IMR-90 (cell line): ENCODE measurements at regions not wholly inside any gene's neighbourhood (a gene's known extent, or its start where the extent isn't known, plus 50 kb on each side); places are given as distances from the start of the nearest gene placed in this dataset.
"Not testable (repeated sequence)": the region's sequence is repeated elsewhere in the genome, so short reads cannot be mapped to it uniquely, and the experiment has no call there.

ENCODE experiments used
- ATAC-seq: fragments of 200-7000 bp; cut with Tn5 transposase; 2 replicates; pipeline ENCODE4 v1.9.1; 2020; ENCODE audit warnings: low read depth, mild to moderate bottlenecking, moderate library complexity
- BruUV-seq: library from RNA; stranded (reverse); fragments of 400-500 nt; replicated peaks from 2 replicates; lab custom pipeline; 2021; lab: Mats Ljungman, UMichigan
- CTCF ChIA-PET: fragments of 300-600 bp; formaldehyde crosslinking; extraction: SDS; loops from one replicate; lab custom pipeline; 2021; ENCODE audit warnings: antibody characterized with exemption; lab: Yijun Ruan, JAX
- POLR2A ChIA-PET: fragments of 300-600 bp; sonication (Branson Sonifier 250); formaldehyde crosslinking; loops from one replicate; lab custom pipeline; 2022; ENCODE audit warnings: antibody characterized with exemption; ENCODE audit not compliant: unreplicated experiment; lab: Charles Lee
- DNase-seq: peaks from one replicate; pipeline ENCODE4 v3.0.0; 2013
- H2AFZ ChIP-seq: replicated peaks from 2 replicates; pipeline ENCODE3; 2013; ENCODE audit warnings: low read length, mild to moderate bottlenecking; ENCODE audit not compliant: poor library complexity
- H2AK5ac ChIP-seq: 2 replicates; pipeline ENCODE4 v1.6.1; 2013; ENCODE audit warnings: low read depth, low read length, inconsistent platforms
- H2AK9ac ChIP-seq: replicated peaks from 2 replicates; pipeline ENCODE3; 2013; ENCODE audit warnings: mild to moderate bottlenecking, low read depth, low read length, moderate library complexity; ENCODE audit not compliant: poor library complexity
- H2BK120ac ChIP-seq: 2 replicates; pipeline ENCODE4 v1.6.1; 2013; ENCODE audit warnings: low read depth, low read length, inconsistent platforms
- H2BK15ac ChIP-seq: 3 replicates; pipeline ENCODE4 v1.6.1; 2013; ENCODE audit warnings: low read depth, low read length, inconsistent platforms
- H2BK20ac ChIP-seq: 2 replicates; pipeline ENCODE4 v1.6.1; 2013; ENCODE audit warnings: low read depth, mild to moderate bottlenecking, inconsistent platforms, low read length, moderate library complexity
- H2BK5ac ChIP-seq: 2 replicates; pipeline ENCODE4 v1.6.1; 2013; ENCODE audit warnings: mild to moderate bottlenecking, low read depth, low read length, inconsistent platforms; ENCODE audit not compliant: poor library complexity, severe bottlenecking
- H3K14ac ChIP-seq: replicated peaks from 2 replicates; pipeline ENCODE4 v1.6.1; 2013; ENCODE audit warnings: low read depth, low read length, inconsistent platforms
- H3K18ac ChIP-seq: 2 replicates; pipeline ENCODE4 v1.6.1; 2013; ENCODE audit warnings: low read depth, low read length, control low read depth
- H3K23ac ChIP-seq: 2 replicates; pipeline ENCODE4 v1.6.1; 2013; ENCODE audit warnings: low read depth, low read length, inconsistent platforms
- H3K27ac ChIP-seq: 2 replicates; pipeline ENCODE4 v1.5.1; 2013; ENCODE audit warnings: mild to moderate bottlenecking, control low read depth, low read length; ENCODE audit not compliant: insufficient read depth
- H3K27me3 ChIP-seq: 2 replicates; pipeline ENCODE4 v1.6.1; 2013; ENCODE audit warnings: low read length; ENCODE audit not compliant: control insufficient read depth, insufficient read depth
- H3K36me3 ChIP-seq: 2 replicates; pipeline ENCODE4 v1.6.1; 2013; ENCODE audit warnings: low read length, mixed read lengths; ENCODE audit not compliant: control insufficient read depth, insufficient read depth
- H3K4ac ChIP-seq: 2 replicates; pipeline ENCODE4 v1.6.1; 2013; ENCODE audit warnings: low read depth, low read length, inconsistent platforms
- H3K4me1 ChIP-seq: 2 replicates; pipeline ENCODE4 v1.6.1; 2013; ENCODE audit warnings: low read length, mixed read lengths; ENCODE audit not compliant: control insufficient read depth, insufficient read depth
- H3K4me2 ChIP-seq: 2 replicates; pipeline ENCODE4 v1.6.1; 2013; ENCODE audit warnings: low read depth, mild to moderate bottlenecking, control low read depth, low read length, moderate library complexity
- H3K4me3 ChIP-seq: 2 replicates; pipeline ENCODE4 v1.5.1; 2013; ENCODE audit warnings: low read depth, mild to moderate bottlenecking, control low read depth, low read length, moderate library complexity; ENCODE audit not compliant: insufficient read depth
- H3K56ac ChIP-seq: 2 replicates; pipeline ENCODE4 v1.6.1; 2013; ENCODE audit warnings: low read length, inconsistent platforms; ENCODE audit not compliant: insufficient read depth; ENCODE audit errors: extremely low read depth
- H3K79me1 ChIP-seq, 2 experiments: 2 replicates each; pipeline ENCODE4 v1.6.1; 2013; ENCODE audit warnings: low read length in 2 of 2, inconsistent platforms in 1 of 2, low read depth in 1 of 2
- H3K9ac ChIP-seq: 2 replicates; pipeline ENCODE4 v1.6.1; 2013; ENCODE audit warnings: low read depth, low read length, control low read depth
- H3K9me1 ChIP-seq: 2 replicates; pipeline ENCODE4 v1.6.1; 2013; ENCODE audit warnings: low read length, inconsistent platforms; ENCODE audit not compliant: insufficient read depth
- H3K9me3 ChIP-seq: 2 replicates; pipeline ENCODE4 v1.6.1; 2013; ENCODE audit warnings: low read length; ENCODE audit not compliant: control insufficient read depth, insufficient read depth
- H4K20me1 ChIP-seq: 2 replicates; pipeline ENCODE4 v1.6.1; 2013; ENCODE audit warnings: low read length, inconsistent platforms; ENCODE audit not compliant: insufficient read depth
- H4K5ac ChIP-seq: 2 replicates; pipeline ENCODE4 v1.6.1; 2013; ENCODE audit warnings: mild to moderate bottlenecking, low read depth, low read length, control low read depth
- H4K8ac ChIP-seq, 2 experiments: 2 replicates each; pipeline ENCODE4 v1.6.1; 2013; ENCODE audit warnings: low read depth in 2 of 2, low read length in 2 of 2, control low read depth in 1 of 2, inconsistent platforms in 1 of 2
- H4K91ac ChIP-seq: 2 replicates; pipeline ENCODE4 v1.6.1; 2013; ENCODE audit warnings: low read depth, low read length, inconsistent platforms; ENCODE audit not compliant: insufficient read depth
- MAZ ChIP-seq: IDR thresholded peaks from 2 replicates; pipeline ENCODE4 v1.6.1; 2012; ENCODE audit warnings: low read depth, mild to moderate bottlenecking, low read length, improper control_type of control experiment, moderate library complexity, borderline replicate concordance
- MXI1 ChIP-seq: IDR thresholded peaks from 2 replicates; pipeline ENCODE4 v1.6.1; 2012; ENCODE audit warnings: low read depth, mild to moderate bottlenecking, low read length, moderate library complexity, borderline replicate concordance
- WGBS, 2 experiments: methylation state at CpG; one replicate each; pipeline versions ENCODE4 v1.1.5 to v1.1.7; 2013; ENCODE audit warnings: missing lambda C conversion rate in 2 of 2; ENCODE audit not compliant: insufficient read length in 1 of 2; ENCODE audit errors: extremely low coverage in 2 of 2; 5-methylcytosine and 5-hydroxymethylcytosine counted together
- dilution Hi-C: fragments of 300-500 bp; cut with HindIII; formaldehyde crosslinking; loops from one replicate; pipeline ENCODE4 v1.14.3; 2018; ENCODE audit warnings: low sequenced_read_pairs; ENCODE audit not compliant: unreplicated experiment
- in situ Hi-C: fragments of 300-500 bp; cut with MboI; formaldehyde crosslinking; loops from 3 replicates; pipeline ENCODE4 v1.14.3; 2019; ENCODE audit warnings: low sequenced_read_pairs, inconsistent platforms, mixed read lengths
- intact Hi-C: fragments of 100-400 bp; cut with micrococcal nuclease; formaldehyde crosslinking; loops from 2 replicates; pipeline ENCODE4 v1.10.0; 2022

- H3K9me3 ChIP-seq = peaks cover 4% of the 10 kb centered on the region
- dilution Hi-C loops = no loop called here
- TF ChIP-seq MXI1 (no peak), MAZ (no peak)
- CTCF ChIA-PET = no interaction called here
- intact Hi-C loops = no loop called here
- H3K36me3 ChIP-seq = no peaks in the 10 kb centered on the region
- H2BK120ac ChIP-seq = no peak overlapping the region
- no peak overlapping the region for H4K91ac ChIP-seq
- H3K4ac ChIP-seq = no peak overlapping the region
- no peaks in the 10 kb centered on the region for H3K4me1 ChIP-seq
- no TSS peak for BruUV-seq
- H3K79me1 ChIP-seq = no peaks in the 10 kb centered on the region
- WGBS, 2 experiments = 100% methylated on average over 4 of the region's 29 CpGs; no CpG with 5 or more reads in 1 of the 2 experiments
- no peak overlapping the region for H3K23ac ChIP-seq
- DNase-seq (no peak), ATAC-seq (no peak)
- no peaks in the 10 kb centered on the region for H4K20me1 ChIP-seq
- no peak overlapping the region for H2AK9ac ChIP-seq
- no peak overlapping the region for H3K56ac ChIP-seq
- in situ Hi-C loops = no loop called here
- no peak overlapping the region for H3K4me3 ChIP-seq
- no peaks in the 10 kb centered on the region for H3K9me1 ChIP-seq
- H2BK15ac ChIP-seq = no peak overlapping the region
- H2AFZ ChIP-seq = no peak overlapping the region
- H4K8ac ChIP-seq = no peak overlapping the region
- H3K27me3 ChIP-seq = no peaks in the 10 kb centered on the region
- no peak overlapping the region for H3K9ac ChIP-seq
- POLR2A ChIA-PET = no interaction called here
- H2BK20ac ChIP-seq = no peak overlapping the region
- no peak overlapping the region for H3K14ac ChIP-seq
- no peak overlapping the region for H3K4me2 ChIP-seq
- H4K5ac ChIP-seq = no peak overlapping the region
- no peak overlapping the region for H3K18ac ChIP-seq
- H2BK5ac ChIP-seq = no peak overlapping the region
- no peak overlapping the region for H2AK5ac ChIP-seq
- no peak overlapping the region for H3K27ac ChIP-seq
Measured at GRCh38 chr15:24078310-24079029, 391.4 kb upstream of the NDN start.

GRCh38 chr15:24088941-24089340 lies 401.8 kb upstream of the NDN start:
- dilution Hi-C loops = not testable (repeated sequence)
- no CpG with 5 or more reads among the region's 1 CpG for WGBS, 2 experiments

More at GRCh38 chr15:24088941-24089340, 401.8 kb upstream of the NDN start:
- H2AFZ ChIP-seq, H4K5ac ChIP-seq, H4K8ac ChIP-seq, H4K91ac ChIP-seq, H2AK5ac ChIP-seq, DNase-seq, ATAC-seq, CTCF ChIA-PET, H2BK15ac ChIP-seq, H3K9me1 ChIP-seq, H3K9ac ChIP-seq, H3K56ac ChIP-seq, H2BK20ac ChIP-seq, H3K4me1 ChIP-seq, H2BK5ac ChIP-seq, H3K27ac ChIP-seq, H2BK120ac ChIP-seq, H3K79me1 ChIP-seq, H2AK9ac ChIP-seq, H3K4ac ChIP-seq, BruUV-seq, H3K4me3 ChIP-seq, intact Hi-C loops, H3K36me3 ChIP-seq, H4K20me1 ChIP-seq, H3K9me3 ChIP-seq, in situ Hi-C loops, H3K18ac ChIP-seq, H3K14ac ChIP-seq, H3K4me2 ChIP-seq, H3K27me3 ChIP-seq, POLR2A ChIA-PET, H3K23ac ChIP-seq: not testable (repeated sequence)
